ENCODE measurements at regions not wholly inside any gene's neighbourhood (a gene's known extent, or its start where the extent isn't known, plus 50 kb on each side); places are given as distances from the start of the nearest gene placed in this dataset.

DNA sequence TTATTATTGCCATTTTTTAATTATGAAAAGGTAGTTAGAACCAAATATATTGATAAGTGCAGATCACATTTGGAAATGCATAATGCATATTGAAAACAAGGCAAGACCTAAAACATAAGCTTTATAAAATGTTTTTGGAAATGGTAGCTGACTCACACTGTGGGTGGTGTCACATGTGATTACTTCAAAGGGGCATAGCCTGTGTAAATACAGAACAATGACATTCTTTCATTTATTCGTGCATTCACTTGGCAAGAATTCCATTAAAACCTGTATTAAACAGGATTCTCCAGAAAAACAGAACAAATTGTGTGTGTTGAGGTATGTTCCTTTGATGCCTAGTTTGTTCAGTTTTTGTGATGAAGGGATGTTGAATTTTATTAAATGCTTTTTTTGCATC is 427.3 kb upstream of the ST6GAL2 start:
- DNase-seq (ENCODE audit: low read depth in 1 of 2, low spot score in 1 of 2), result no peak
- H3K4me3 ChIP-seq (replicated peaks; ENCODE audit: insufficient read depth, low read length), result no peak overlapping the region
- H3K27ac ChIP-seq (replicated peaks), result no peak overlapping the region
- no peak for TF ChIP-seq SPI1 (IDR thresholded peaks at IDR 0.05; ENCODE audit: borderline replicate concordance, low read depth)
- TF ChIP-seq, protein P1, sequence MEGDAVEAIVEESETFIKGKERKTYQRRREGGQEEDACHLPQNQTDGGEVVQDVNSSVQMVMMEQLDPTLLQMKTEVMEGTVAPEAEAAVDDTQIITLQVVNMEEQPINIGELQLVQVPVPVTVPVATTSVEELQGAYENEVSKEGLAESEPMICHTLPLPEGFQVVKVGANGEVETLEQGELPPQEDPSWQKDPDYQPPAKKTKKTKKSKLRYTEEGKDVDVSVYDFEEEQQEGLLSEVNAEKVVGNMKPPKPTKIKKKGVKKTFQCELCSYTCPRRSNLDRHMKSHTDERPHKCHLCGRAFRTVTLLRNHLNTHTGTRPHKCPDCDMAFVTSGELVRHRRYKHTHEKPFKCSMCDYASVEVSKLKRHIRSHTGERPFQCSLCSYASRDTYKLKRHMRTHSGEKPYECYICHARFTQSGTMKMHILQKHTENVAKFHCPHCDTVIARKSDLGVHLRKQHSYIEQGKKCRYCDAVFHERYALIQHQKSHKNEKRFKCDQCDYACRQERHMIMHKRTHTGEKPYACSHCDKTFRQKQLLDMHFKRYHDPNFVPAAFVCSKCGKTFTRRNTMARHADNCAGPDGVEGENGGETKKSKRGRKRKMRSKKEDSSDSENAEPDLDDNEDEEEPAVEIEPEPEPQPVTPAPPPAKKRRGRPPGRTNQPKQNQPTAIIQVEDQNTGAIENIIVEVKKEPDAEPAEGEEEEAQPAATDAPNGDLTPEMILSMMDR (IDR thresholded peaks at IDR 0.05; ENCODE audit: insufficient read depth, low read length), result no peak
- TF ChIP-seq, protein P2, sequence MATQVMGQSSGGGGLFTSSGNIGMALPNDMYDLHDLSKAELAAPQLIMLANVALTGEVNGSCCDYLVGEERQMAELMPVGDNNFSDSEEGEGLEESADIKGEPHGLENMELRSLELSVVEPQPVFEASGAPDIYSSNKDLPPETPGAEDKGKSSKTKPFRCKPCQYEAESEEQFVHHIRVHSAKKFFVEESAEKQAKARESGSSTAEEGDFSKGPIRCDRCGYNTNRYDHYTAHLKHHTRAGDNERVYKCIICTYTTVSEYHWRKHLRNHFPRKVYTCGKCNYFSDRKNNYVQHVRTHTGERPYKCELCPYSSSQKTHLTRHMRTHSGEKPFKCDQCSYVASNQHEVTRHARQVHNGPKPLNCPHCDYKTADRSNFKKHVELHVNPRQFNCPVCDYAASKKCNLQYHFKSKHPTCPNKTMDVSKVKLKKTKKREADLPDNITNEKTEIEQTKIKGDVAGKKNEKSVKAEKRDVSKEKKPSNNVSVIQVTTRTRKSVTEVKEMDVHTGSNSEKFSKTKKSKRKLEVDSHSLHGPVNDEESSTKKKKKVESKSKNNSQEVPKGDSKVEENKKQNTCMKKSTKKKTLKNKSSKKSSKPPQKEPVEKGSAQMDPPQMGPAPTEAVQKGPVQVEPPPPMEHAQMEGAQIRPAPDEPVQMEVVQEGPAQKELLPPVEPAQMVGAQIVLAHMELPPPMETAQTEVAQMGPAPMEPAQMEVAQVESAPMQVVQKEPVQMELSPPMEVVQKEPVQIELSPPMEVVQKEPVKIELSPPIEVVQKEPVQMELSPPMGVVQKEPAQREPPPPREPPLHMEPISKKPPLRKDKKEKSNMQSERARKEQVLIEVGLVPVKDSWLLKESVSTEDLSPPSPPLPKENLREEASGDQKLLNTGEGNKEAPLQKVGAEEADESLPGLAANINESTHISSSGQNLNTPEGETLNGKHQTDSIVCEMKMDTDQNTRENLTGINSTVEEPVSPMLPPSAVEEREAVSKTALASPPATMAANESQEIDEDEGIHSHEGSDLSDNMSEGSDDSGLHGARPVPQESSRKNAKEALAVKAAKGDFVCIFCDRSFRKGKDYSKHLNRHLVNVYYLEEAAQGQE (IDR thresholded peaks at IDR 0.05; ENCODE audit: insufficient replicate concordance, low read depth), result no peak
- TF ChIP-seq GABPA (IDR thresholded peaks at IDR 0.05; ENCODE audit: low read depth), result no peak
- no peak for TF ChIP-seq POLR2AphosphoS5 (IDR thresholded peaks at IDR 0.05; ENCODE audit: low read depth)
- H3K27me3 ChIP-seq (ENCODE audit: insufficient read depth, poor library complexity, severe bottlenecking), result no peaks in the 10 kb centered on the region

DNA sequence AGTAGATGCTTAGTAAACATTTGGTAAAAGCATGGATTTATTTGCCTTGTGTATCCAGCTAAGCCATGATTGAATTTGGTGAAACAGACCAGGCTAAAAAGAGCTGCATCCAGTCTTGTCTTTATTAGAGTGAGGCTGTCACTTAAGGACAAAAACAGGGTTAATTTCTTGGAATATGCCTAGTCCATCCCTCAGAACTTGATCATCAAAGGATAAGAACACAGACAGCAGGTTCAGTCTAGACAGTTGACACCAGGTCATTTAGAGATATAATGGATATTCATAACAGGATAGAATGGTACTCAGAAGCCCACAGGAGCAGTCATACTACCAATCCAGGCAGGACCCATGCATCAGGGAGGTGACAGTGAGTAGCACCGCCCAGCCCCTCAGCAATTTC is 434.9 kb upstream of the ST6GAL2 start:
- TF ChIP-seq, protein P1 (IDR thresholded peaks at IDR 0.05; ENCODE audit: insufficient read depth, low read length), result no peak
- TF ChIP-seq SPI1 (IDR thresholded peaks at IDR 0.05; ENCODE audit: borderline replicate concordance, low read depth), result no peak
- TF ChIP-seq, protein P2 (IDR thresholded peaks at IDR 0.05; ENCODE audit: insufficient replicate concordance, low read depth), result no peak
- no peak for TF ChIP-seq POLR2AphosphoS5 (IDR thresholded peaks at IDR 0.05; ENCODE audit: low read depth)
- no peak for TF ChIP-seq GABPA (IDR thresholded peaks at IDR 0.05; ENCODE audit: low read depth)
- Histone ChIP-seq H3K27me3 (ENCODE audit: insufficient read depth, poor library complexity, severe bottlenecking) (no peaks in the 10 kb centered on the region), H3K4me3 (replicated peaks; ENCODE audit: insufficient read depth, low read length) (no peak overlapping the region), H3K27ac (replicated peaks) (no peak overlapping the region)
- no peak for DNase-seq (ENCODE audit: low read depth in 1 of 2, low spot score in 1 of 2)

DNA sequence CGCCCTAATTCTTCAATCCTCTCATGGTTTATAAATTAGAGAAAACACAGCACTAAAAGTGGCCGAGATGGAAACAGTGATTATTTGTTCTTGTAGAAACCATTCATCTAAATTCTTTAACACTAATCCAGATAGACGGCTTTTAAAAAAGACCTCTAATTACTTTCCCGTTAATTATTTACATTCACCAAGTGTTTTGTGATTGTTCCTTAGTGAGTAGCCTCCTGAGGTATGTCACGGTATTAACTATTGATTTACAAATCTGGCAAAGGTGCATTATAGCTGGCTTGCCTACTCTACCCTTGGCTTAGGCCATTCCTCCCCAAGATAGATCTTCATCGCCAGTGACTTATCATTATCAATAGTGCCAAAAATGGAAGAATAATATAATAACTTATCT is 436.4 kb upstream of the ST6GAL2 start:
- TF ChIP-seq SPI1 (IDR thresholded peaks at IDR 0.05; ENCODE audit: borderline replicate concordance, low read depth) (no peak), GABPA (IDR thresholded peaks at IDR 0.05; ENCODE audit: low read depth) (no peak), POLR2AphosphoS5 (IDR thresholded peaks at IDR 0.05; ENCODE audit: low read depth) (no peak)
- TF ChIP-seq, protein P2 (IDR thresholded peaks at IDR 0.05; ENCODE audit: insufficient replicate concordance, low read depth), result no peak
- TF ChIP-seq, protein P1 (IDR thresholded peaks at IDR 0.05; ENCODE audit: insufficient read depth, low read length), result no peak
- DNase-seq (ENCODE audit: low read depth in 1 of 2, low spot score in 1 of 2), result no peak
- Histone ChIP-seq H3K4me3 (replicated peaks; ENCODE audit: insufficient read depth, low read length) (no peak overlapping the region), H3K27ac (replicated peaks) (no peak overlapping the region), H3K27me3 (ENCODE audit: insufficient read depth, poor library complexity, severe bottlenecking) (no peaks in the 10 kb centered on the region)

Measured in HL-60 (cell line).